ENCODE measurements at regions not wholly inside any gene's neighbourhood (a gene's known extent, or its start where the extent isn't known, plus 50 kb on each side); places are given as distances from the start of the nearest gene placed in this dataset.

DNA sequence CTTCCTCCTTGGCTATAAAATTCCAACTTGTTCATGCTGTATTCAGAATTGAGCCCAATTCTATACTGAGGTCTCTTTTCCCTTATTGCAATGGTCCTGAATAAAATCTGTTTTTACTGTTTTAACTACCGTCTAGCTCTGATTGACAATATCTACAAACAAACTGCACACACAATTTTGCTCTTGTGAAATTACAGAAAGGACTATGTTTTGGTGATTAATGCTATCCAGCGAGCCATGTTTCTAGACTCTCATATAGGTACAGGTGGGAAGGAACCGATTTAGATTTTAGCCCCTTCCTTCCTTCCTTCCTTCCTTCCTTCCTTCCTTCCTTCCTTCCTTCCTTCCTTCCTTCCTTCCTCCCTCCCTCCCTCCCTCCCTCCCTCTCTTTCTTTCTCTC lies 254.4 kb downstream of the SLC4A3 start:
- no peak for TF ChIP-seq POLR2AphosphoS5 (IDR thresholded peaks at IDR 0.05)
- TF ChIP-seq RAD21 (conservative IDR thresholded peaks at IDR 0.05), result no peak
- TF ChIP-seq, protein P1, sequence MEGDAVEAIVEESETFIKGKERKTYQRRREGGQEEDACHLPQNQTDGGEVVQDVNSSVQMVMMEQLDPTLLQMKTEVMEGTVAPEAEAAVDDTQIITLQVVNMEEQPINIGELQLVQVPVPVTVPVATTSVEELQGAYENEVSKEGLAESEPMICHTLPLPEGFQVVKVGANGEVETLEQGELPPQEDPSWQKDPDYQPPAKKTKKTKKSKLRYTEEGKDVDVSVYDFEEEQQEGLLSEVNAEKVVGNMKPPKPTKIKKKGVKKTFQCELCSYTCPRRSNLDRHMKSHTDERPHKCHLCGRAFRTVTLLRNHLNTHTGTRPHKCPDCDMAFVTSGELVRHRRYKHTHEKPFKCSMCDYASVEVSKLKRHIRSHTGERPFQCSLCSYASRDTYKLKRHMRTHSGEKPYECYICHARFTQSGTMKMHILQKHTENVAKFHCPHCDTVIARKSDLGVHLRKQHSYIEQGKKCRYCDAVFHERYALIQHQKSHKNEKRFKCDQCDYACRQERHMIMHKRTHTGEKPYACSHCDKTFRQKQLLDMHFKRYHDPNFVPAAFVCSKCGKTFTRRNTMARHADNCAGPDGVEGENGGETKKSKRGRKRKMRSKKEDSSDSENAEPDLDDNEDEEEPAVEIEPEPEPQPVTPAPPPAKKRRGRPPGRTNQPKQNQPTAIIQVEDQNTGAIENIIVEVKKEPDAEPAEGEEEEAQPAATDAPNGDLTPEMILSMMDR (IDR thresholded peaks at IDR 0.05; ENCODE audit: poor library complexity, severe bottlenecking), result no peak
- TF ChIP-seq SMC3 (conservative IDR thresholded peaks at IDR 0.05; ENCODE audit: poor library complexity), result no peak
- TF ChIP-seq MXI1 (conservative IDR thresholded peaks at IDR 0.05; ENCODE audit: poor library complexity, severe bottlenecking), result no peak
